Tibial nerve (tissue), 4 donors: ENCODE measurements at regions not wholly inside any gene's neighbourhood (a gene's known extent, or its start where the extent isn't known, plus 50 kb on each side); places are given as distances from the start of the nearest gene placed in this dataset.

Experiments used
- DNase-seq, 2 donors: peaks; one replicate each; pipeline ENCODE4 v3.0.0-alpha.2; 2019; ENCODE audit warnings: low spot score in 2 of 2
- H3K27ac ChIP-seq, 4 donors: fragments of 200-600 bp; sonication (generic) in 3 of 4; one replicate each; pipeline ENCODE4 v1.5.1; 2017 to 2019; ENCODE audit warnings: mild to moderate bottlenecking in 1 of 4
- H3K27me3 ChIP-seq, 2 donors: fragments of 200-600 bp; sonication (generic) in 1 of 2; one replicate each; pipeline versions ENCODE4 v1.5.1 to v1.6.0; 2017 to 2019
- H3K36me3 ChIP-seq, 3 donors: fragments of 200-600 bp; sonication (generic); one replicate each; pipeline ENCODE4 v1.5.1; 2018 to 2019
- H3K4me1 ChIP-seq, 4 donors: fragments of 200-600 bp; sonication (generic) in 3 of 4; one replicate each; pipeline ENCODE4 v1.5.1; 2017 to 2019
- H3K4me3 ChIP-seq, 4 donors: fragments of 200-600 bp; sonication (generic) in 3 of 4; one replicate each; pipeline ENCODE4 v1.5.1; 2017 to 2019; ENCODE audit warnings: mild to moderate bottlenecking in 1 of 4, moderate library complexity in 1 of 4
- H3K9me3 ChIP-seq, 4 donors: fragments of 200-600 bp; sonication (generic) in 3 of 4; one replicate each; pipeline ENCODE4 v1.5.1; 2017 to 2019
- CTCF ChIP-seq, 5 experiments: fragments of 200-600 bp in 3 of 5; fragments of 450-650 bp in 2 of 5; sonication (generic) in 3 of 5; IDR thresholded peaks; one replicate each; pipeline ENCODE4 v1.5.1; 2016 to 2019; ENCODE audit warnings: antibody characterized with exemption in 5 of 5, mild to moderate bottlenecking in 3 of 5, moderate library complexity in 2 of 5
- EP300 ChIP-seq, 2 donors: sonication (generic); formaldehyde crosslinking; IDR thresholded peaks; one replicate each; pipeline ENCODE4 v1.6.1; 2017; ENCODE audit warnings: antibody characterized with exemption in 2 of 2, mild to moderate bottlenecking in 1 of 2
- POLR2A ChIP-seq, 2 donors: fragments of 450-650 bp; IDR thresholded peaks; one replicate each; pipeline ENCODE4 v1.6.1; 2017; ENCODE audit warnings: antibody characterized with exemption in 2 of 2, mild to moderate bottlenecking in 2 of 2, moderate library complexity in 2 of 2
- WGBS, 2 donors: methylation state at CpG; one replicate each; pipeline ENCODE4 v1.1.5; 2018; 5-methylcytosine and 5-hydroxymethylcytosine counted together

GRCh38 chr4:56118845-56119244 is 170.1 kb downstream of the CEP135 start:
- Histone ChIP-seq H3K4me3 (no peak overlapping the region), H3K9me3 (no peaks in the 10 kb centered on the region), H3K27me3 (no peaks in the 10 kb centered on the region), H3K36me3 (no peaks in the 10 kb centered on the region), H3K4me1 (no peaks in the 10 kb centered on the region), H3K27ac (no peak overlapping the region)
- no peak for DNase-seq
- TF ChIP-seq CTCF (IDR thresholded peaks at IDR 0.05), result no peak
- no peak for TF ChIP-seq POLR2A (IDR thresholded peaks at IDR 0.05)
- TF ChIP-seq EP300 (IDR thresholded peaks at IDR 0.05), result no peak
- WGBS, 2 donors, result 29 to 36% methylated on average over 2 of the region's 2 CpGs

GRCh38 chr4:56118055-56118454 is 169.3 kb downstream of the CEP135 start:
- Histone ChIP-seq H3K4me1 (no peaks in the 10 kb centered on the region), H3K27ac (no peak overlapping the region), H3K4me3 (no peak overlapping the region), H3K36me3 (no peaks in the 10 kb centered on the region), H3K9me3 (no peaks in the 10 kb centered on the region), H3K27me3 (no peaks in the 10 kb centered on the region)
- no peak for DNase-seq
- TF ChIP-seq POLR2A (IDR thresholded peaks at IDR 0.05), result no peak
- no peak for TF ChIP-seq EP300 (IDR thresholded peaks at IDR 0.05)
- no peak for TF ChIP-seq CTCF (IDR thresholded peaks at IDR 0.05)
- 70 to 72% methylated on average over 5 of the region's 5 CpGs for WGBS, 2 donors

- H3K36me3 ChIP-seq, result no peaks in the 10 kb centered on the region
- H3K27ac ChIP-seq, result no peak overlapping the region
- TF ChIP-seq POLR2A (IDR thresholded peaks at IDR 0.05) (no peak), CTCF (IDR thresholded peaks at IDR 0.05) (no peak), EP300 (IDR thresholded peaks at IDR 0.05) (no peak)
- 44 to 60% methylated on average over 2 of the region's 2 CpGs for WGBS, 2 donors
- no peaks in the 10 kb centered on the region for H3K9me3 ChIP-seq
- no peaks in the 10 kb centered on the region for H3K4me1 ChIP-seq
- no peaks in the 10 kb centered on the region for H3K27me3 ChIP-seq
- H3K4me3 ChIP-seq, result no peak overlapping the region
- DNase-seq, result no peak
Observed at GRCh38 chr4:56115898-56116297, 167.2 kb downstream of the CEP135 start.

GRCh38 chr4:56112377-56112776 is 163.6 kb downstream of the CEP135 start:
- no peaks in the 10 kb centered on the region for H3K9me3 ChIP-seq
- no peaks in the 10 kb centered on the region for H3K36me3 ChIP-seq
- WGBS, 2 donors, result 72 to 74% methylated on average over 4 of the region's 4 CpGs
- no peak for TF ChIP-seq POLR2A (IDR thresholded peaks at IDR 0.05)
- TF ChIP-seq EP300 (IDR thresholded peaks at IDR 0.05), result no peak
- no peak for TF ChIP-seq CTCF (IDR thresholded peaks at IDR 0.05)
- H3K4me3 ChIP-seq, result no peak overlapping the region
- H3K27ac ChIP-seq, result no peak overlapping the region
- H3K4me1 ChIP-seq, result no peaks in the 10 kb centered on the region
- DNase-seq, result no peak
- H3K27me3 ChIP-seq, result no peaks in the 10 kb centered on the region

GRCh38 chr4:56106180-56107147 is 157.7 kb downstream of the CEP135 start:
- H3K27ac ChIP-seq, result no peak overlapping the region
- no peaks in the 10 kb centered on the region for H3K27me3 ChIP-seq
- H3K9me3 ChIP-seq, result no peaks in the 10 kb centered on the region
- WGBS, 2 donors, result 63 to 65% methylated on average over 11 of the region's 11 CpGs
- TF ChIP-seq CTCF (IDR thresholded peaks at IDR 0.05), result no peak
- no peak for TF ChIP-seq EP300 (IDR thresholded peaks at IDR 0.05)
- H3K4me1 ChIP-seq, result no peaks in the 10 kb centered on the region
- H3K4me3 ChIP-seq, result no peak overlapping the region
- no peak for DNase-seq
- H3K36me3 ChIP-seq, result no peaks in the 10 kb centered on the region
